ENCODE measurements at regions not wholly inside any gene's neighbourhood (a gene's known extent, or its start where the extent isn't known, plus 50 kb on each side); places are given as distances from the start of the nearest gene placed in this dataset.

DNA sequence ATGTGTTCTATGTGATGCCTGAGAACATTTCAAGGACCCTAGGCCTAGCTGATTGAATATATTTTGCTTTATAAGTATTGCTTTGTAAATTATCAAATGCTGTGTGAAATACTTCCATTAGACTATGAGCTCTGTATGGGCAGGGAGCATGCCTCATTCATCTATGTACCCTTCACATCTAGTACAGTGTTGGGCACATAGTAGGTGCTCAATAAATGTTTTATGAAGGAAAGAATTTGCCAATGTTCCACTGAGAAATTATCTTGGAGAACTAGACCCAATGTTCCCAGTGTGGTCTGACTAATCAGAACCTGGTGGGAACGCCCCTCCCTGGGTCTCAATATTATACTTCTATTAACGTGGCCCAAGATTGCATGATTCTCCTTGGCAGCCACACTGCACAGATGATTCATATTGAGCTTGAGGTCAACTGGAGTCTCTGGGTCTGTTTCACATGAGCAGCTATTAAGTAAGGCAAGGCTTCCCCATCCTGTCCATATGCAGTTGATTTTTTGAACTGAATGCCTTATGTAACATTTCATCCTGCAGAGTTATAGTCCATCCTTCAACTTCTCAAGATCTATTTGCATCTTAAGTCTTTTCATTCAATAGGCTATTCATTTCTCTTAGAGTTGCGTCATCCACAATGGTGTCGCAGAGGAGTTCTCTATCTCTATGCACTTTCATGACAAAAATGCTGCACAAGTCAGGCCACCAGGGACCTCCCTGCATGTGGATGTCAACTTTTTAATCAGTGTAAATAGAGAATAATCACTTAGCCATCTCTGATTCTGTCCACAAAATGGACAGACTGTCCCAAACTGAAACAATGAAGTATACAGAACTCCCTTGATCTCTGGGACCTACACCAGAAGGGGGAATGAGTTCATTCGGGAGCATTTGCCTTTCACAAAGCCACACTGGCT lies 257.6 kb downstream of the CYP26B1 start:
- no peaks in the 10 kb centered on the region for H3K4me1 ChIP-seq
- H3K27me3 ChIP-seq = no peaks in the 10 kb centered on the region
- H3K36me3 ChIP-seq = no peaks in the 10 kb centered on the region
- no peak for TF ChIP-seq EP300 (IDR thresholded peaks at IDR 0.05)
- TF ChIP-seq, protein P1, sequence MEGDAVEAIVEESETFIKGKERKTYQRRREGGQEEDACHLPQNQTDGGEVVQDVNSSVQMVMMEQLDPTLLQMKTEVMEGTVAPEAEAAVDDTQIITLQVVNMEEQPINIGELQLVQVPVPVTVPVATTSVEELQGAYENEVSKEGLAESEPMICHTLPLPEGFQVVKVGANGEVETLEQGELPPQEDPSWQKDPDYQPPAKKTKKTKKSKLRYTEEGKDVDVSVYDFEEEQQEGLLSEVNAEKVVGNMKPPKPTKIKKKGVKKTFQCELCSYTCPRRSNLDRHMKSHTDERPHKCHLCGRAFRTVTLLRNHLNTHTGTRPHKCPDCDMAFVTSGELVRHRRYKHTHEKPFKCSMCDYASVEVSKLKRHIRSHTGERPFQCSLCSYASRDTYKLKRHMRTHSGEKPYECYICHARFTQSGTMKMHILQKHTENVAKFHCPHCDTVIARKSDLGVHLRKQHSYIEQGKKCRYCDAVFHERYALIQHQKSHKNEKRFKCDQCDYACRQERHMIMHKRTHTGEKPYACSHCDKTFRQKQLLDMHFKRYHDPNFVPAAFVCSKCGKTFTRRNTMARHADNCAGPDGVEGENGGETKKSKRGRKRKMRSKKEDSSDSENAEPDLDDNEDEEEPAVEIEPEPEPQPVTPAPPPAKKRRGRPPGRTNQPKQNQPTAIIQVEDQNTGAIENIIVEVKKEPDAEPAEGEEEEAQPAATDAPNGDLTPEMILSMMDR (IDR thresholded peaks at IDR 0.05) = no peak
- no peak for TF ChIP-seq POLR2AphosphoS5 (IDR thresholded peaks at IDR 0.05)
- H3K27ac ChIP-seq = no peak overlapping the region
- ATAC-seq (ENCODE audit: low FRiP score in 2 of 2) = peak in 1 of 2 donors; percentile 93
- H3K9me3 ChIP-seq = peaks cover 0 to 2% (median 0%) of the 10 kb centered on the region in 4 donors
- H3K4me3 ChIP-seq = no peak overlapping the region
- no peak for DNase-seq
- WGBS, 2 donors = 78 to 84% methylated on average over 4 to 5 of the region's 5 CpGs

DNA sequence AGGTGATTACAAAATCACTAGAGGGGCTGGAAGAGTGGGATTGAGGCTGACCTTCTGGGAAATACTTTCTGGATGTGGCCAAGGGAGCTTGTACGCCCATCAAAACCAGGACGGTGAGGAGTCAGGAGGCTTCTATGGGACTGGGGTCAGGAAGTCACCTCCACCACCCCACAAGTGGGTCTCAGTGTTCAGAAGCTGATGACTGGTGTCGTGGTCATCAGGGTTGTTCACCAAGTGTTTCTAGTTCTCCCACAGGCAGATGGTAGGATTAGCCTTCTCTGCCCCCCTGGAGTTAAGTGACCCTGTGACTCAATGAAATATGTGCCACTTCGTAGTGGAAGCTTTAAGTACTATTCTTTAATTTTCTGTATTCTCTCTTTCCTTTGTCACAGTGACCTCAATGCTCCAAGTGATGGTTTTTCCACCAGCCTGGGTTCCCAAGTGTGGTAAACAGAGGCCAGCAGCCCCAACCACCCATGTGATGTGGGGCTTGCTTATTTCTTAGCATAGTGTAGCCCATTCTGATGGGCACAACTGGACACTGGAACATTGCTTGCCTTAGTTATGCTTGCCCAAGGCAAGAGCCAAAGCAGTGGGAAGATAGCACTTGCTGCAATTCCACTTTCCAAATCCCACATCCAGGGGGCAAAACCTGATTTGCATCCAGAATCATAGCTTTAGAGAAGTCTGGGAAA lies 258.8 kb downstream of the CYP26B1 start:
- WGBS, 2 donors = 85 to 88% methylated on average over 4 of the region's 4 CpGs
- Histone ChIP-seq H3K27me3 (no peaks in the 10 kb centered on the region), H3K4me1 (peaks cover 2 to 4% (median 3%) of the 10 kb centered on the region in 4 donors), H3K4me3 (no peak overlapping the region), H3K27ac (no peak overlapping the region), H3K9me3 (peaks cover 0 to 2% (median 0%) of the 10 kb centered on the region in 4 donors), H3K36me3 (no peaks in the 10 kb centered on the region)
- TF ChIP-seq POLR2AphosphoS5 (IDR thresholded peaks at IDR 0.05) = no peak
- no peak for TF ChIP-seq EP300 (IDR thresholded peaks at IDR 0.05)
- TF ChIP-seq, protein P1 (IDR thresholded peaks at IDR 0.05) = no peak
- no peak for TF ChIP-seq POLR2A (IDR thresholded peaks at IDR 0.05)
- ATAC-seq (ENCODE audit: low FRiP score in 2 of 2) (no peak), DNase-seq (no peak)

DNA sequence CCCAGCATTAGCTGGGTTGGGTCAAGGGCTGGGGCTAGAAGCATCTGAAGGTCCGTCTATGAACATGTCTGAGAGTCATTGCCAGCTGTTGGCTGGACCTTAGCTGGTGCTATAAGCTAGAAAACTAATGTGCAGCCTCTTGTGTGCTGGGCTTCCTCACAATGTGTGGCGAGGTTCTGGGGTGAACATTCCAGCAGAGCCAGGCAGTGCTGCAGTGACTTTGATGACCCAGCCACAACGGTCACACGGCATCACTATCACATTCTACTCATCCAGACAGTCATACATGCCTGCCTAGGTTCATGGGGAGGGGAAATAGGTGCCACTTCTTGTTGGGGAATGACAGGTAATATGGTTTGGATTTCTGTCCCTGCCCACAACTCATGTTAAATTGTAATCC lies 260.5 kb downstream of the CYP26B1 start:
- H3K4me1 ChIP-seq = peaks cover 17 to 20% (median 19%) of the 10 kb centered on the region in 4 donors
- H3K27me3 ChIP-seq = no peaks in the 10 kb centered on the region
- 60 to 79% methylated on average over 1 to 4 of the region's 4 CpGs for WGBS, 2 donors
- TF ChIP-seq, protein P1 (IDR thresholded peaks at IDR 0.05) = no peak
- TF ChIP-seq POLR2AphosphoS5 (IDR thresholded peaks at IDR 0.05) (no peak), EP300 (IDR thresholded peaks at IDR 0.05) (no peak), POLR2A (IDR thresholded peaks at IDR 0.05) (no peak)
- H3K27ac ChIP-seq = no peak overlapping the region
- DNase-seq (no peak), ATAC-seq (ENCODE audit: low FRiP score in 2 of 2) (no peak)
- no peak overlapping the region for H3K4me3 ChIP-seq
- H3K9me3 ChIP-seq = peaks cover 0 to 2% (median 0%) of the 10 kb centered on the region in 4 donors
- H3K36me3 ChIP-seq = no peaks in the 10 kb centered on the region

DNA sequence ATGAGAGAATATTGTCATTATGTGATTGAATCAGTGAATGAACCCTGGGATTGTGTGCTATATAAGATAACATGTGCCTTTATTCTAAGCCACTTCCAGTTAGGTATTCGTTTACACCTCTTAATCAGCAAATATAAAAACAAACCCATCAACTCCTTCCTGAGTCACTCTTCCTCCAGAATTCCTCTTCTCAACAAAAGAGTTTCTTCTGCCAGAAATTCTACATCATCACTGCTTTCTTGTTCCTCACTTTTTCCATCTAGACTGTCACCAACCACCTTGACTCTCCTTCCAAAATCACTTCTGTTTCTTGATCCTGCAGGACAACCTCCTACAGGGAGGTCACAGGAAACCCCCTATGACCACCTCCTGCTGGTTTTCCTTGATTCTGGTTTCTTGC lies 261.4 kb downstream of the CYP26B1 start:
- Histone ChIP-seq H3K4me3 (no peak overlapping the region), H3K4me1 (peaks cover 17 to 27% (median 19%) of the 10 kb centered on the region in 4 donors), H3K36me3 (no peaks in the 10 kb centered on the region), H3K9me3 (peaks cover 0 to 2% (median 0%) of the 10 kb centered on the region in 4 donors), H3K27me3 (no peaks in the 10 kb centered on the region), H3K27ac (no peak overlapping the region)
- 73 to 83% methylated on average over 1 of the region's 1 CpG for whole genome bisulfite sequencing, 2 donors
- no peak for DNase-seq
- ATAC-seq (ENCODE audit: low FRiP score in 2 of 2) = no peak
- TF ChIP-seq POLR2A (IDR thresholded peaks at IDR 0.05) = no peak
- no peak for TF ChIP-seq EP300 (IDR thresholded peaks at IDR 0.05)
- TF ChIP-seq, protein P1 (IDR thresholded peaks at IDR 0.05) = no peak
- no peak for TF ChIP-seq POLR2AphosphoS5 (IDR thresholded peaks at IDR 0.05)
